ENCODE measurements at regions not wholly inside any gene's neighbourhood (a gene's known extent, or its start where the extent isn't known, plus 50 kb on each side); places are given as distances from the start of the nearest gene placed in this dataset.
A peak's percentile ranks its signal among the peaks of the same experiment; 100 is the strongest.

DNA sequence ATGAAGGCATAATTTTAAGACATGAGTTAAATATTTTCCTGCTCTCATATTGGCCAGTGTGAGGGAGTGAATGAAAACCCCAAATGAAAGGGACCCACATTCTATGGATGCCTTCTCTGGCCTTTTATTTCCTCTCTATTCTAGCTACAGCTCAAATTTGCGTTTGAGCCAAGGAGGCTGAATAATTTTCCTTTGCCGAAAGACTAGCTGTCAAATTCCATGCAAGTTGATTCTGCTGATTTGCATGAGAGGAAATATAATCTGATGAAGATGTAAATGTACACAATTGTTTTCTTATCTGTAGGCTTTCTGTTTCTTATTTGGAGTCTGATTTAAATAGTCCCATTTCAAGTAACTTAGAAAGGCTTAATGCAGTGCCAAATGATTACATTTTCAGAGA lies 438.4 kb upstream of the SPRED2 start:
- DNase-seq (ENCODE audit: low spot score in 2 of 2) = no peak
- in situ Hi-C loops (cut with MboI; ENCODE audit: low sequenced_read_pairs) = no loop called here
- Histone ChIP-seq H3K36me3 (replicated peaks) (no peaks in the 10 kb centered on the region), H3K4me3 (no peak overlapping the region), H3K4me1 (no peaks in the 10 kb centered on the region), H3K27me3 (ENCODE audit: low read depth) (0 out of 2 replicates have a peak, but pooled peaks cover 2% of the 10 kb centered on the region), H3K9me3 (no peaks in the 10 kb centered on the region)

GRCh38 chr2:65869296-65869695 lies 436.9 kb upstream of the SPRED2 start:
- Histone ChIP-seq H3K27me3 (ENCODE audit: low read depth) (0 out of 2 replicates have a peak, but pooled peaks cover 2% of the 10 kb centered on the region), H3K4me1 (no peaks in the 10 kb centered on the region), H3K36me3 (replicated peaks) (no peaks in the 10 kb centered on the region), H3K9me3 (no peaks in the 10 kb centered on the region), H3K4me3 (no peak overlapping the region)
- in situ Hi-C loops (cut with MboI; ENCODE audit: low sequenced_read_pairs) = no loop called here
- no peak for DNase-seq (ENCODE audit: low spot score in 2 of 2)

GRCh38 chr2:65868177-65868576 lies 435.8 kb upstream of the SPRED2 start:
- H3K36me3 ChIP-seq (replicated peaks) = no peaks in the 10 kb centered on the region
- H3K9me3 ChIP-seq = no peaks in the 10 kb centered on the region
- in situ Hi-C loops (cut with MboI; ENCODE audit: low sequenced_read_pairs) = no loop called here
- no peaks in the 10 kb centered on the region for H3K4me1 ChIP-seq
- 0 out of 2 replicates have a peak, but pooled peaks cover 2% of the 10 kb centered on the region for H3K27me3 ChIP-seq (ENCODE audit: low read depth)
- DNase-seq (ENCODE audit: low spot score in 2 of 2) = no peak
- no peak overlapping the region for H3K4me3 ChIP-seq

GRCh38 chr2:65867446-65867845 lies 435.0 kb upstream of the SPRED2 start:
- Histone ChIP-seq H3K4me3 (no peak overlapping the region), H3K27me3 (ENCODE audit: low read depth) (0 out of 2 replicates have a peak, but pooled peaks cover 2% of the 10 kb centered on the region), H3K4me1 (no peaks in the 10 kb centered on the region), H3K36me3 (replicated peaks) (no peaks in the 10 kb centered on the region), H3K9me3 (no peaks in the 10 kb centered on the region)
- no peak for DNase-seq (ENCODE audit: low spot score in 2 of 2)
- in situ Hi-C loops (cut with MboI; ENCODE audit: low sequenced_read_pairs) = no loop called here

- Histone ChIP-seq H3K36me3 (replicated peaks) (no peaks in the 10 kb centered on the region), H3K4me1 (no peaks in the 10 kb centered on the region), H3K9me3 (no peaks in the 10 kb centered on the region), H3K4me3 (no peak overlapping the region), H3K27me3 (ENCODE audit: low read depth) (0 out of 2 replicates have a peak, but pooled peaks cover 2% of the 10 kb centered on the region)
- in situ Hi-C loops (cut with MboI; ENCODE audit: low sequenced_read_pairs) = no loop called here
- peak in 1 of 2 experiments; percentile 8 for DNase-seq (ENCODE audit: low spot score in 2 of 2)
These were observed 433.7 kb upstream of the SPRED2 start for GRCh38 chr2:65866148-65866547.

DNA sequence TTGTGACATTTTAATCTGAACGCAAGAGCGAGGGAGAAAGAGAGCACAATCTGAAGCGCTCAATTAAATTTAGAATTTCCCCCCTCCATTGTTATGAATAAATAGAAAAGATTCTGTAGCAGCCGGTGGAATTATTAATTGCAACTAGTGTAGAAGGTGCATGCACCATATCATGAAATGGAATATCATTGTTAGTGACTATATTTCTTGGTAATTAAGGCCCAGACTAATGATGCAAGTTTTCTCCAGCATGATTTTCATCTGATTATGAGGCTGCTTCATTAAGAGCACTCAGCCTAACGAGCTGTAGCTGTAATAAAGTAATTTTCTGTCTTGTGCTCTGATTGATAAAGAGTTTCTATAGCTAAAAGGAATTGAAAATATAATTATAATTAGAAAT lies 432.2 kb upstream of the SPRED2 start:
- in situ Hi-C loops (cut with MboI; ENCODE audit: low sequenced_read_pairs) = no loop called here
- no peak for DNase-seq (ENCODE audit: low spot score in 2 of 2)
- Histone ChIP-seq H3K36me3 (replicated peaks) (no peaks in the 10 kb centered on the region), H3K4me1 (no peaks in the 10 kb centered on the region), H3K27me3 (ENCODE audit: low read depth) (0 out of 2 replicates have a peak, but pooled peaks cover 2% of the 10 kb centered on the region), H3K4me3 (no peak overlapping the region), H3K9me3 (no peaks in the 10 kb centered on the region)

GRCh38 chr2:65863713-65864112 lies 431.3 kb upstream of the SPRED2 start:
- no peaks in the 10 kb centered on the region for H3K36me3 ChIP-seq (replicated peaks)
- in situ Hi-C loops (cut with MboI; ENCODE audit: low sequenced_read_pairs) = no loop called here
- H3K4me1 ChIP-seq = no peaks in the 10 kb centered on the region
- DNase-seq (ENCODE audit: low spot score in 2 of 2) = no peak
- 0 out of 2 replicates have a peak, but pooled peaks cover 2% of the 10 kb centered on the region for H3K27me3 ChIP-seq (ENCODE audit: low read depth)
- no peaks in the 10 kb centered on the region for H3K9me3 ChIP-seq
- no peak overlapping the region for H3K4me3 ChIP-seq

DNA sequence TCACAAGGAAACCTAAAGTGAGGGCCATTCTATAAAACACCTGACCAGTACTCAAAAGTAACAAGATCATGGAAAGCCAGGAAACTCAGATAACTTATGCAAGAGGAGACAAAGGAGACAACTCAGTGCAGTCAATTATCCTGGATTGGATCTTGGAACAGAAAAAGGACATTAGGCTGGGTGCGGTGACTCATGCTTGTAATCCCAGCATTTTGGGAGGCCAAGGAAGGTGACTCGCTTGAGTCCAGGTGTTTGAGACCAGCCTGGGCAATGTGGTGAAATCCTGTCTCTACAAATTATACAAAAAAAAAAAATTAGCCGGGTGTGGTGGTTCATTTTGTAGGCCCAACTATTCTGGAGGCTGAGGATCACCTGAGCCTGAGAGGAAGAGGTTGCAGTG lies 424.5 kb upstream of the SPRED2 start:
- Histone ChIP-seq H3K4me3 (no peak overlapping the region), H3K4me1 (no peaks in the 10 kb centered on the region), H3K27me3 (ENCODE audit: low read depth) (no peaks in the 10 kb centered on the region), H3K36me3 (replicated peaks) (no peaks in the 10 kb centered on the region), H3K9me3 (no peaks in the 10 kb centered on the region)
- DNase-seq (ENCODE audit: low spot score in 2 of 2) = no peak
- in situ Hi-C loops (cut with MboI; ENCODE audit: low sequenced_read_pairs) = no loop called here

DNA sequence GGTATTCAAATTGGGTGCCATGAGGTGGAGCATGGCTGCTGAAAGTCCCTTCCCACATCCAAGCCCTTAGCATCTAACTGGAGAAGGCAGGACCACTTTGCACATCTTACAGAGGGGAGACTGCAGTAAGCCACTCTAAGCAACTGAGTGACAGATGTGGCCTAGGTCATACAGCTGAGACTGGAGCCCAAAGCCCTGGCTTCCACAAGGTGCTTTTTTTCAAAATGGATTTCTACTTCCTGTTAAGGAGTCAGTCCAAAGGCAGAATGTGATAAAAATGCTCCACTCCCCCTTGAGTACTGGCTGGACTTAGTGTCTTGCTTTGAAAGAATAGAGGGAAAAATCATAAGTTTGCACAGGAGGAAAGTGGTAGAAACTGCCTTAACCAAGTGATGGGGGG lies 424.0 kb upstream of the SPRED2 start:
- in situ Hi-C loops (cut with MboI; ENCODE audit: low sequenced_read_pairs) = no loop called here
- Histone ChIP-seq H3K36me3 (replicated peaks) (no peaks in the 10 kb centered on the region), H3K4me3 (no peak overlapping the region), H3K27me3 (ENCODE audit: low read depth) (no peaks in the 10 kb centered on the region), H3K9me3 (no peaks in the 10 kb centered on the region), H3K4me1 (no peaks in the 10 kb centered on the region)
- no peak for DNase-seq (ENCODE audit: low spot score in 2 of 2)

DNA sequence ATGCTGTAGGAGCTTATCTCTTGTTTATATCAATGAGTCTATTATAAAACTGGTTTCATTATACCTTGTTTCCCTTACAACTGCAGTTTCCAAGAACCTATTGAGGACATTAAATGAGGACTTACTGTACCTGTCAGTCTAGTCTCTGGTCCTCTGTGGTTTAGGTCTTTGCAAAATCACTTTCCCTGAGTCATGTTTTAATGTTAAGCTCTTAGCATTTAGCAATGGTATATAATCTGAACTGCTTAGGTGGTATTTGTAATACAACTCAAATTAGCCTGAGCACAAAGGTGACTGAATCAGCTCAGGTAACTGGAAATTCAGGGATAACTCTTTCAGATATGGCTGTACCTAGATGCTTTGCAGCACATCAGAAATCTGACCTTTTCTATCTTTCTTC lies 418.3 kb upstream of the SPRED2 start:
- Histone ChIP-seq H3K4me3 (no peak overlapping the region), H3K9me3 (no peaks in the 10 kb centered on the region), H3K4me1 (no peaks in the 10 kb centered on the region), H3K36me3 (replicated peaks) (no peaks in the 10 kb centered on the region), H3K27me3 (ENCODE audit: low read depth) (no peaks in the 10 kb centered on the region)
- DNase-seq (ENCODE audit: low spot score in 2 of 2) = no peak
- in situ Hi-C loops (cut with MboI; ENCODE audit: low sequenced_read_pairs) = no loop called here

- Histone ChIP-seq H3K4me1 (no peaks in the 10 kb centered on the region), H3K36me3 (replicated peaks) (no peaks in the 10 kb centered on the region), H3K4me3 (no peak overlapping the region), H3K9me3 (no peaks in the 10 kb centered on the region), H3K27me3 (ENCODE audit: low read depth) (no peaks in the 10 kb centered on the region)
- in situ Hi-C loops (cut with MboI; ENCODE audit: low sequenced_read_pairs) = no loop called here
- DNase-seq (ENCODE audit: low spot score in 2 of 2) = no peak
These were observed 414.7 kb upstream of the SPRED2 start for GRCh38 chr2:65846989-65847678.

DNA sequence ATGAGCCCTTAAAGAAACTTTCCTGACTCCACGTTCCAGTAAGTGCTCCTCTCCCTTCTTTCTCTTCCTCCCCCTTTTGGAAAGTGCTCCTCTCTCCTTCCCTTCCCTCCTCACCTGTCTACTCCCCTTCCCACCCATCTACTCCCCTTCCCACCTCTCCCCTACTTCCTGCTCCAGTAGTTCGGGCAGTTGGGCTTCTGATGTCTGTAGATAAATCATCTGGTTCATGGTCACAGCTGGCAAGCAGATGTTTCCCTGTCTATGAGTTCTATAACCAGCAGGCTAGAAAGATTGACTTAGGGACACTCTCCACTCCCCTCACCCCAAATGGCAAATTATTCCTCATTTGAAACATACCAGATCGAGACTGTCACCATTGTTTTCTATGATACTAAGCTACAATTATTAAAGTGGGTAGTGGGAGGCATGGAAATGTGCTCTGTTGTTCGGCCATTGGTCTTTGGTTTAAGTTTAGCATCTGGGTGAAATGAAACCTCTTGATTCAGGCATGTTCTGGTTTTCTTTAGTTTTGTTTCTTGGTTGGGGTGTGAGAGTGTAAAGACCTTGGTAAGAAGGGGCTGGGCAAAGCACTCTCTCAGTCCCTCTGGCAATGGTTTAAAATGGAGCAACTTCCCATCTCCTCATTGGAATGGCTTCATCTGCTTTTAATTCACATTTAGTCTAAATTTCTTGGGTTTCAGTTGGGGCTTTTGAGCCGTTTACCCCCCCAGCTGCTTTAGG lies 413.2 kb upstream of the SPRED2 start:
- no peak overlapping the region for H3K4me3 ChIP-seq
- H3K36me3 ChIP-seq (replicated peaks) = no peaks in the 10 kb centered on the region
- H3K4me1 ChIP-seq = no peaks in the 10 kb centered on the region
- no peak for DNase-seq (ENCODE audit: low spot score in 2 of 2)
- H3K9me3 ChIP-seq = no peaks in the 10 kb centered on the region
- H3K27me3 ChIP-seq (ENCODE audit: low read depth) = no peaks in the 10 kb centered on the region
- in situ Hi-C loops (cut with MboI; ENCODE audit: low sequenced_read_pairs) = no loop called here

DNA sequence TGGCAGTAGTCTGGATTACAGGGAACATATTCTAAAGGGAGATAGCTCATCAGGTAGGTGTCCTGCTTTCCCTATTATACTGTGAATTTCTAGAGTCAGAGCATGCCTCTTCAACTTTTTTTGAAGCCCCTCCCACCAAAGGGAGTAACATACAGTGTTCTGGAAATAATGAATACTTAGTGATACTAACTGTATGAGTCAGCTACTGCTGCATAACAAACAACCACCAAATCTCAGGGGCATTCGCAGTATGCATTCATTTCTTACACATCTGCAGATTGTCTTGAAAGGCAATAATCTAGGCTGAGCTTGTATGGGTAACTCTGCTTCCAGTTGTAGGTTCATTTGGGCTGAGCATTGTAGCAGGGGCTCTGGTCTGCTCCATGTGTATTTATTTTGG lies 409.7 kb upstream of the SPRED2 start:
- in situ Hi-C loops (cut with MboI; ENCODE audit: low sequenced_read_pairs) = no loop called here
- DNase-seq (ENCODE audit: low spot score in 2 of 2) = no peak

DNA sequence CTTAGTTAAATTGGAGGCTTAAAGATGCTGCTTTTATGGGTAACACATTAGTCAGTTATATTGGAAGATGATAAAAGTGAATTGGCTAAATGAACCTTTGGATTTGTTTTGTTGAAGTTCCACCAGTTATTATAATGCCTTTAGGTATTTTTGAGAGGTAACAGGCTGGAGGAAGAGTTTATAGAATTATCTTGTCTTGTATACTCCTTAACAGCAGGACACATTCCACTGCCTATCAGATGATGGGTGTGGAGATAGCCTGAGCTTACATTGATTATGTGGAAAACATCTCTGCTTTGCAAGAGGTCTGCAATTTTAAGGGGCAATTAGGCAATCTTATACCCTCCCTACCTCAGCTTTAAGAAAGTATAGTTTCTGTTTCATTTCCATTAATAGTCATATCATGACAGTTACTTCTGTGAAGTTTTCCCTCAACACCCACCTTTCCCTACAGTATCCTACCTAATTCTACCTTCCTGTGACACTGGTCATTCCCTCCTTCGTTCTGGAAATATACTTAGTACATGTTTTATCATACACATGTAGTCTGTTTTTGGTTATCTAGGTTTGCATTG lies 403.7 kb upstream of the SPRED2 start:
- no peaks in the 10 kb centered on the region for H3K27me3 ChIP-seq (ENCODE audit: low read depth)

More for the DNA sequence above, 409.7 kb upstream of the SPRED2 start:
- Histone ChIP-seq H3K4me1 (no peaks in the 10 kb centered on the region), H3K9me3 (no peaks in the 10 kb centered on the region), H3K27me3 (ENCODE audit: low read depth) (no peaks in the 10 kb centered on the region), H3K4me3 (no peak overlapping the region), H3K36me3 (replicated peaks) (no peaks in the 10 kb centered on the region)

More for the DNA sequence above, 403.7 kb upstream of the SPRED2 start:
- in situ Hi-C loops (cut with MboI; ENCODE audit: low sequenced_read_pairs) = no loop called here
- H3K4me3 ChIP-seq = no peak overlapping the region
- H3K36me3 ChIP-seq (replicated peaks) = no peaks in the 10 kb centered on the region
- H3K9me3 ChIP-seq = no peaks in the 10 kb centered on the region
- DNase-seq (ENCODE audit: low spot score in 2 of 2) = no peak
- no peaks in the 10 kb centered on the region for H3K4me1 ChIP-seq
